Neuronal stem cell (in vitro differentiated cells): ENCODE measurements at regions not wholly inside any gene's neighbourhood (a gene's known extent, or its start where the extent isn't known, plus 50 kb on each side); places are given as distances from the start of the nearest gene placed in this dataset.

Experiments used
- DNase-seq: peaks from one replicate; pipeline ENCODE4 v3.0.0-alpha.2; 2013; ENCODE audit warnings: low spot score
- H2AFZ ChIP-seq: one replicate; pipeline ENCODE4 v1.6.1; 2013; ENCODE audit warnings: mild to moderate bottlenecking, low read length, inconsistent platforms
- H2AK5ac ChIP-seq: 2 replicates; pipeline ENCODE4 v1.6.1; 2013; ENCODE audit warnings: low read depth, mild to moderate bottlenecking, inconsistent platforms, low read length, moderate library complexity, mixed read lengths
- H2BK120ac ChIP-seq: 2 replicates; pipeline ENCODE4 v1.6.1; 2013; ENCODE audit warnings: low read depth, mild to moderate bottlenecking, inconsistent platforms, low read length, moderate library complexity, mixed read lengths
- H2BK12ac ChIP-seq: one replicate; pipeline ENCODE4 v1.6.1; 2013; ENCODE audit warnings: low read length, inconsistent platforms
- H2BK15ac ChIP-seq: 2 replicates; pipeline ENCODE4 v1.6.1; 2013; ENCODE audit warnings: mild to moderate bottlenecking, low read length, inconsistent platforms, mixed read lengths
- H2BK5ac ChIP-seq: one replicate; pipeline ENCODE4 v1.6.1; 2013; ENCODE audit warnings: inconsistent platforms, mild to moderate bottlenecking, low read length, moderate library complexity
- H3K14ac ChIP-seq: one replicate; pipeline ENCODE4 v1.6.1; 2013; ENCODE audit warnings: low read length, inconsistent platforms
- H3K18ac ChIP-seq: 2 replicates; pipeline ENCODE4 v1.6.1; 2013; ENCODE audit warnings: low read length, inconsistent platforms
- H3K23ac ChIP-seq: 2 replicates; pipeline ENCODE4 v1.6.1; 2013; ENCODE audit warnings: low read depth, mild to moderate bottlenecking, mixed read lengths, low read length, inconsistent platforms; ENCODE audit not compliant: poor library complexity
- H3K27ac ChIP-seq: replicated peaks from 3 replicates; pipeline ENCODE4 v1.5.1; 2013; ENCODE audit warnings: low read length, inconsistent platforms
- H3K27me3 ChIP-seq, 3 experiments: 2 replicates each; pipeline ENCODE4 v1.6.1; 2013; ENCODE audit warnings: low read length in 3 of 3, mild to moderate bottlenecking in 2 of 3, inconsistent platforms in 1 of 3, low read depth in 1 of 3, mixed read lengths in 1 of 3, moderate library complexity in 1 of 3; ENCODE audit not compliant: control insufficient read depth in 3 of 3, insufficient read depth in 3 of 3
- H3K36me3 ChIP-seq, 2 donors: replicated peaks in 1 of 2; 2 replicates each; pipeline ENCODE4 v1.6.1; 2013; ENCODE audit warnings: low read length in 2 of 2; ENCODE audit not compliant: control insufficient read depth in 2 of 2, insufficient read depth in 2 of 2
- H3K4ac ChIP-seq: 2 replicates; pipeline ENCODE4 v1.6.1; 2013; ENCODE audit warnings: inconsistent platforms, mild to moderate bottlenecking, low read length, moderate library complexity
- H3K4me1 ChIP-seq, 2 donors: 1 replicate in 1 of 2; 2 replicates in 1 of 2; pipeline ENCODE4 v1.6.1; 2013; ENCODE audit warnings: low read length in 2 of 2, low read depth in 1 of 2; ENCODE audit not compliant: control insufficient read depth in 2 of 2, insufficient read depth in 1 of 2
- H3K4me2 ChIP-seq: one replicate; pipeline ENCODE4 v1.6.1; 2013; ENCODE audit warnings: mild to moderate bottlenecking, low read length, inconsistent platforms; ENCODE audit not compliant: insufficient read depth, poor library complexity, severe bottlenecking
- H3K4me3 ChIP-seq, 2 donors: 2 replicates each; pipeline ENCODE4 v1.5.1; 2013; ENCODE audit warnings: low read length in 2 of 2, mild to moderate bottlenecking in 2 of 2, inconsistent platforms in 1 of 2, moderate library complexity in 1 of 2
- H3K79me1 ChIP-seq: one replicate; pipeline ENCODE4 v1.6.1; 2013; ENCODE audit warnings: low read depth, mild to moderate bottlenecking, inconsistent platforms, low read length, moderate library complexity
- H3K9ac ChIP-seq: one replicate; pipeline ENCODE4 v1.6.1; 2013; ENCODE audit warnings: mild to moderate bottlenecking, low read depth, low read length, inconsistent platforms; ENCODE audit not compliant: poor library complexity
- H3K9me3 ChIP-seq, 2 donors: replicated peaks in 1 of 2; 2 replicates each; pipeline versions ENCODE3 to v1.6.1; 2013; ENCODE audit warnings: low read length in 2 of 2, mild to moderate bottlenecking in 2 of 2, inconsistent platforms in 1 of 2, low read depth in 1 of 2, mixed read lengths in 1 of 2, moderate library complexity in 1 of 2; ENCODE audit not compliant: control insufficient read depth in 2 of 2, insufficient read depth in 1 of 2
- H4K8ac ChIP-seq: one replicate; pipeline ENCODE4 v1.6.1; 2013; ENCODE audit warnings: low read depth, mild to moderate bottlenecking, inconsistent platforms, low read length, moderate library complexity
- H4K91ac ChIP-seq: one replicate; pipeline ENCODE4 v1.6.1; 2013; ENCODE audit warnings: low read length, low read depth, mild to moderate bottlenecking, inconsistent platforms; ENCODE audit not compliant: poor library complexity
- whole genome bisulfite sequencing, 2 donors: extraction: QIAGEN DNeasy Blood & Tissue Kit; methylation state at CpG; one replicate each; pipeline ENCODE4 v1.1.7; 2013; ENCODE audit warnings: missing lambda C conversion rate in 2 of 2, mixed read lengths in 1 of 2; ENCODE audit not compliant: insufficient read length in 2 of 2, insufficient replicate concordance in 1 of 2; ENCODE audit errors: extremely low coverage in 2 of 2; 5-methylcytosine and 5-hydroxymethylcytosine counted together

DNA sequence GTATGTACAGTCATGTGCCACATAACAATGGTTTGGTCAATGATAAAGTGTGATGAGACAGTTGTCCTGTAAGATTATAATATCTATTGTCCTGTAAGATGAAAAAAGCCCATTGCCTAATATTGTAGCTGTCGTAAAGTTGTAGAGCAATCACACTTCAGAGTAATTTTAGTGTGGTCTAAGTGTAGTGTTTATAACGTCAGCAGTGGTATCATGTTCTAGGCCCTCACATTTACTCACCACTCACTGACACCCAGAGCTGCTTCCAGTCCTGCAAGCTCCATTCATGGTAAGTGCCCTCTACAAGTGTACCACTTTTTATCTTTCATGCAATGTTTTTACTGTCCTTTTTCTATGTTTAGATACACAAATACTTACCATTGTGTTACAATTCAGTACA, 259.9 kb upstream of the RAB4A start:
- Histone ChIP-seq H2BK120ac (no peak overlapping the region), H3K4me3 (no peak overlapping the region), H2BK5ac (no peak overlapping the region), H2AFZ (no peak overlapping the region), H3K27me3 (peaks cover 0 to 4% (median 0%) of the 10 kb centered on the region in 3 experiments), H2BK15ac (no peak overlapping the region), H3K4ac (no peak overlapping the region), H3K23ac (no peak overlapping the region), H3K9ac (no peak overlapping the region), H3K9me3 (no peaks in the 10 kb centered on the region), H3K14ac (no peak overlapping the region), H3K27ac (no peak overlapping the region), H4K91ac (no peak overlapping the region), H3K79me1 (no peaks in the 10 kb centered on the region), H4K8ac (no peak overlapping the region), H3K36me3 (no peaks in the 10 kb centered on the region), H3K4me1 (peaks cover 0 to 10% of the 10 kb centered on the region in 2 donors), H3K4me2 (no peak overlapping the region), H2BK12ac (no peak overlapping the region), H3K18ac (no peak overlapping the region), H2AK5ac (no peak overlapping the region)
- no peak for DNase-seq
- no CpG with 5 or more reads among the region's 2 CpGs for WGBS, 2 donors

DNA sequence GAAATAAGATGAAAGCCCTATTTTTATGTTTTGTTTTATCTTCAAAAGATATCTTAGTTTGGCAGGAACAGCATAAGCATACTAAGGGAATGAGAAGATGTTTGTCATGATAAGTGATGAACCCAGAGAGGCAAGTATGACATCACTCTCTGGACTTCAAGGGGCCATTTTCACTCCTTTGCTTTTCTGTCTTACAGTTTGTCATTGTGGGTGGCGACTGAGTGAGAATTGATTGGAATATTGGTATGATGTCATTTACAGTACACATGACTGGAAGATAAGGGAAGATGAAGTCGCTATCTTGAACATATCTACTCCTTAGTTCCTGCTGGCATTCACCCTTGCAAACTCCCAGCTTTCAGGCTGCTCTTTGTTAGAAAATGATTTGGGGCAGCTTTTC, 258.1 kb upstream of the RAB4A start:
- peaks cover 0 to 4% (median 0%) of the 10 kb centered on the region in 3 experiments for H3K27me3 ChIP-seq
- H3K4me2 ChIP-seq = no peak overlapping the region
- H2BK120ac ChIP-seq = no peak overlapping the region
- H3K18ac ChIP-seq = no peak overlapping the region
- H3K9me3 ChIP-seq = no peaks in the 10 kb centered on the region
- no peaks in the 10 kb centered on the region for H3K79me1 ChIP-seq
- H3K23ac ChIP-seq = no peak overlapping the region
- H3K4me3 ChIP-seq = no peak overlapping the region
- H3K36me3 ChIP-seq = no peaks in the 10 kb centered on the region
- no peak overlapping the region for H3K9ac ChIP-seq
- no peak overlapping the region for H2BK5ac ChIP-seq
- H2AFZ ChIP-seq = no peak overlapping the region
- no peak overlapping the region for H3K4ac ChIP-seq
- no peak overlapping the region for H3K27ac ChIP-seq
- no peak overlapping the region for H4K91ac ChIP-seq
- peaks cover 0 to 7% of the 10 kb centered on the region in 2 donors for H3K4me1 ChIP-seq
- no peak overlapping the region for H2BK12ac ChIP-seq
- no CpG with 5 or more reads among the region's 2 CpGs for WGBS, 2 donors
- no peak overlapping the region for H2BK15ac ChIP-seq
- no peak overlapping the region for H2AK5ac ChIP-seq
- H3K14ac ChIP-seq = no peak overlapping the region
- no peak overlapping the region for H4K8ac ChIP-seq
- no peak for DNase-seq

DNA sequence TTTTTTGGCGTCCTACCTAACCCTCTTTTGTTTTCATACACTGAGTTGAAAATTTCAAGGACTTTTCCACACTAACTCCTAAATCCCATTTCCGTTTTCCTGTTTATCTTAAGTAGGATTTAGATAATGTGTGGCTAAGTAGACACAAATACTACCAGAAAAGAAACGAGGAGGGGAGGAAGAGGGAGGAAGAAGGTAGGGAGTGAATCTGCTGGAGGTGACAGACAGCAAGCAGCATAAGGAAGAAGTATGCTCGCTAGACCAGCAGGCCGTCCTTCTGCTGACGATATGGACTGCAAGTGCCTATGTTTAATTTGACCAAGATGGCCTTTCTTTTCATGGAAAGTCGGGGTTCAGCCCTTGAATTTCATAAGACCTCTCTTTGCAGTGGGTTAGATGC, 256.9 kb upstream of the RAB4A start:
- Histone ChIP-seq H3K4me1 (peaks cover 0 to 7% of the 10 kb centered on the region in 2 donors), H3K23ac (no peak overlapping the region), H3K9me3 (no peaks in the 10 kb centered on the region), H2BK12ac (no peak overlapping the region), H3K27ac (no peak overlapping the region), H2BK15ac (no peak overlapping the region), H3K36me3 (no peaks in the 10 kb centered on the region), H3K4me2 (no peak overlapping the region), H2BK5ac (no peak overlapping the region), H3K27me3 (peaks cover 0 to 9% (median 0%) of the 10 kb centered on the region in 3 experiments), H3K79me1 (no peaks in the 10 kb centered on the region), H3K9ac (no peak overlapping the region), H3K4me3 (no peak overlapping the region), H3K4ac (no peak overlapping the region), H4K91ac (no peak overlapping the region), H2AFZ (no peak overlapping the region), H2BK120ac (no peak overlapping the region), H4K8ac (no peak overlapping the region), H3K14ac (no peak overlapping the region), H3K18ac (no peak overlapping the region), H2AK5ac (no peak overlapping the region)
- WGBS, 2 donors = no CpG with 5 or more reads among the region's 7 CpGs
- DNase-seq = no peak

DNA sequence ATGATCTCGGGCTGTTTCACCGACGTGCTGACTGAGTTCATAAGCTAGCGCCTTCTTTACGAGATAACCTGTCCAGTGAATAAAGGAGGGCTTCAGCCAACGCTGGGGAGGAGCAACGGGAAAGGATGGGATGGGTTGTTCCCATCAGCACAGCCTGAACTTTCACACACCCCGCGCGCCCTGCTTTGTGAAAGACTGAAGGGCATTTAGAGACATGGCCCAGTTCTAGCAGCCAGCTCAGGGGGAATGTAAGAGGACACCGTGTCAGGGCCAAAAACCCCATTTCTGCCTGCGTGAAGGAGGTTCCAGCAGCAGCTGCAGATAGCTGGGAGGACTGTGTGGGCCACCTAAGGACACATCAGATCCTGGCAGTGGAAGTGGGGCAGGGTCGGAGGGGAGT, 255.1 kb upstream of the RAB4A start:
- Histone ChIP-seq H3K79me1 (no peaks in the 10 kb centered on the region), H2AFZ (no peak overlapping the region), H3K18ac (peak overlapping the region; percentile 71), H4K8ac (no peak overlapping the region), H2BK5ac (no peak overlapping the region), H3K27ac (peak overlapping the region; percentile 9), H3K14ac (no peak overlapping the region), H3K9ac (no peak overlapping the region), H3K36me3 (no peaks in the 10 kb centered on the region), H2BK12ac (no peak overlapping the region), H2BK120ac (no peak overlapping the region), H3K9me3 (no peaks in the 10 kb centered on the region), H4K91ac (no peak overlapping the region), H3K4me2 (no peak overlapping the region), H3K23ac (no peak overlapping the region), H3K4me3 (no peak overlapping the region), H3K27me3 (peaks cover 0 to 9% (median 0%) of the 10 kb centered on the region in 3 experiments), H2AK5ac (peak overlapping the region; percentile 20), H2BK15ac (peak overlapping the region; percentile 10), H3K4me1 (peaks cover 0 to 7% of the 10 kb centered on the region in 2 donors), H3K4ac (no peak overlapping the region)
- no peak for DNase-seq
- WGBS, 2 donors = no CpG with 5 or more reads among the region's 13 CpGs
